Non-pigmented ciliary epithelial cell (primary cell): ENCODE measurements at regions not wholly inside any gene's neighbourhood (a gene's known extent, or its start where the extent isn't known, plus 50 kb on each side); places are given as distances from the start of the nearest gene placed in this dataset.
"Not testable (repeated sequence)": the region's sequence is repeated elsewhere in the genome, so short reads cannot be mapped to it uniquely, and the experiment has no call there.

ENCODE experiments used
- DNase-seq: peaks from one replicate; pipeline ENCODE4 v3.0.0-alpha.2; 2010; ENCODE audit warnings: low read depth

DNA sequence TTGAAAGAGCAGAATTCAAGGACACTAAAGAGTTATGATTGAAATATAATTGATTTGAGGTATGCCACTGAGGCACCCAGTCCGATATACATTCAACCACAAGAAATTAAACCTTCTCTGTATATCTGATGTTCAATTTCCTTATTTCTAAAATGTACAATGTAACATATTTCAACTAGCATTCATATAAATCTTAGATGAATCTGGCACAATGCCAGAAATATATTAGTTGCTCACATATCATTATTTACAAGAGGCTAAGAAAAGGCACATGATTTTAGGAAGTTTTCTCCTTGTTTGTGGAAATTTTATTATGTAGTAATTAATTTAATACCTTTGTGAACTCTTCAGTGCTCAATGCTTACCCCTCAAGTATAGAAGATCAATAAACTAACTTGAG, 532.3 kb downstream of the KCNA4 start:
- DNase-seq = no peak

DNA sequence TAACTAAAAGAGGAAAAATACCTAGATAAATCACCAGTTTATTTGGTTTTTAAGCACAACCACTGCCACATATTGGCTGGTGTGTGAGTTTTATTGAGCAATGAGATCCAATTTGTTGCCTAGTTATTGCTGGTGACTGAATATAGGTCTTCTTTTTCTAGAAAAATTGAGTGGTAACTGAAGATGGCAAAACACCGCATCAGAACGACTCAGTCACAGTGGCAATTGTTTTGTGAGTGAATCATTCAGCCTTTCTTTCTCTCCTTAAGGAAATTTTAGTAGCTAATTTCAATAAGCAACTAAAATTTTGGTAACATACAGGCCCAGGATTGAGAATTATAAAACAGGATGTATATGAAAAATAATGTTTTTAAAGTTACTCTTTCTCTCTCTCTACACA, 533.0 kb downstream of the KCNA4 start:
- DNase-seq = no peak

DNA sequence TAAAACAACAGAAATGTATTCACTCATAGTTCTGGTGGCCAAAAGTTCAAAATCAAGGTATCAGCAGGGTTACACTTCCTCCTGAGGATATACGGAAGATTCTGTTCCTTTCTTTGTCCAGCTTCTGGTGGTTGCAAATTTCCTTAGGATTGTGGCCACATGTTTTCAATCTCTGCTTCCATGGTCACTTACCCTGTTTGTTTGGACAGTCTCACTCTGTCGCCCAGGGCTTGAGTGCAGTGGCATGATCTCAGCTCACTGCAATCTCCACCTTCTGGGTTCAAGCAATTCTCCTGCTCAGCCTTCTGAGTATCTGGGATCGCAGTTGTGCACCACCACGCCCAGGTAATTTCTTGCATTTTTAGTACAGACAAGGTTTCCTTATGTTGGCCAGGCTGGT, 534.3 kb downstream of the KCNA4 start:
- DNase-seq = no peak

DNA sequence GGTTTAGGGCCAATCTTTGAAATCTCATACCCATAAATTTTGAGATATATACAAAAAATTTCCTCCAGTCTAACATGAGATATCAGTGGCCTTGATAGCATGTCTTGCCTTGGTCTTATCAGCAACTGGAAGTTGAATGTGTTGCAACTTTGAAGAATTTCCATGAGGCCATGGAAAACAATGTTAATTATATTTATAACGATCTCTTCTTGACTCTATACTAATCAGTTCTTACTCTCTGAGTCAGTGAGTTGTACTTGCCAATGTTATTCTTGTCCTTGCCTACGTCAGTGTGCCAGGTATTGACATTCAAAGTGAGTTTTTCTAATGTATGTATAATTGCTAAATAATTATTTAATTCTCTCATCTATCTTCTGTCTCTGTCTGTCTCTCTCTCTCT, 535.1 kb downstream of the KCNA4 start:
- DNase-seq = no peak

DNA sequence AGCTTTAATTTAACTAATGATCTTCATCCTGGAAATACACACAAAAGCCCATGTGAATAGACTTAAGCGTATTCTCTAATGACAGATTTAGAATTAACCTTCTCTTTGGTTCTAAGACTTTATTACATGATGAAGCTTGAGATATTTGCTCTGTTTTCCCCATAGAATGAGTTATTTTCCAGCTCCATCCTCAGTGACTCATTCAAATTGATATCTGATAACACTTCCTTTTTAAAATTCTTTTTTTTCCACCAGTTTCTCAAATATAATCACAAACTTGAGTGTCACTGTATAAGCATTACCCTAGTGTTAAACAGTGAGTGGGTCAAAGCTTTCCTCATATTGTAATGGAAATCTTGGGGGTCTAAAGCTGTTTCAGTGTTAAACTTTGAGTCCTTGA, 535.8 kb downstream of the KCNA4 start:
- no peak for DNase-seq

DNA sequence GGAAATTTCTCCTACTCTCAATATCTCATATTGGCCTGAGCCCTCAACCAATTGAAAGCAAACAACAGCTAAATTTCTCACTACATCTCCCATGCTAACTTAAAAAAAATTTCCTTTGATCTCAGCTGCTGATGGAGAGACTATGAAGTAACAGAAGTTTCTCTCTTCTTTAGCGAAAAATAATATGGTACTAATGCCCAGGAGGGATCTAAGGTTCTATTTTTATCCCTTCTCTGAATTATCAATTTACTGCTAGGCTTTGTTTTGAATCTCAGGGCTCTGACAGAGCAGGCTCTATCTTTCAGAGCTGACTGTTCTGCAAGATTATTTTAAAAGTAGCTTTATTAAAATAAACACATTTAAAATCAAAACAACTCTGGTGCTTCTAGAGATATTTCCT, 558.6 kb downstream of the KCNA4 start:
- no peak for DNase-seq

DNA sequence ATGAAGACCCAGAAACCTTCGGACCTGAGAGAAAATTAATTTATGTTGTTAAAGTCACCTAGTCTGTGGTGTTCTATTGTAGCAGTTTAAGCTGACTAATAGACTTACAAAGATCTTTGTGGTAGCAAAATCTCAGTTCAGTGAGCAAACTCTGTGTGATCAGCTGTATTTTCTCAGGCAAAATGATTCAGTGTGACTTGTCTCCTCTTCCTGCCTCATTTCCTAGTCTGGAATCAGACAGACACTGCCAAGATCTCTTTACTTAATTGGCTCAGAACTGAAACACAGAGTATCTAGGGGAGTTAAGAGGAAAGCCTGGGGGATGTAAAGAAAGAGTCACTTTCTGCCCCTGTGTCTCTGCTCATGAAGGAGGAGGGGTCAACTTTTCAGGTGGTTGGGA, 564.7 kb downstream of the KCNA4 start:
- DNase-seq = peak; percentile 65

DNA sequence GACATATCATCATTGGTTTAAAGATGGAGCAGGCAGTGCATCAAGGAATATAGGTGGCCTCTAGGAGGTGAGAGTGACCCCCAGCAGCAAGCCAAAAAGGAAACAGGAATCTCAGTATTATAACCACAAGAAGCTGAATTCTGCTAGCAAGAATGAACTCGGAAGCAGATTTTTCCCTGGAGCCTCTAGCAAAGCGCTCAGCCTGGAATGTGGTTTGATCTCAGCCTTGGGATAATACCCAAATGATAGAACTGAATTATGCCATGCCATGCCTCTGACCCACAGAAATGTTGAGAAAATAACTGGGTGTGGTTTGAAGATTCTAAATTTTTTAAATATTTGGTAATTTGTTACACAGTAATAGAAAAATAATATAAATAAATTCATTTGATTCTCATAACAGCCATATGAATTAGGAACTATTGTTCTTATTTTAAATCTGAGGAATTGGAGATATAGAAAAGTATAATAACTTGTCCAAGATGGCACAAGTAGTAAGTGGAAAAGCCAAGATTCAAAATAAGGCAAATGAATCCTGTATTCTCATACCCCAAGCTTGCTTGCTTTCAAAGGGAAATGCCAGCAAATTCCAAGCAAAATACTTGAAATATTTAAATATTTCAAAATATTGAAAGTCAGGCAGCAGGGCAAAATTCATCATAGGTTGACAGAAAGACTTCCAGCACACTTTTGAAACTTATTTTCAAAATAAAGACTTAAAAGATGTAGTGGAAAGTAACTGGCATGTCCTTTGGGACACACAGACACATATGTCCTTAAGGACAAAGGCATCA, 567.4 kb downstream of the KCNA4 start:
- no peak for DNase-seq

DNA sequence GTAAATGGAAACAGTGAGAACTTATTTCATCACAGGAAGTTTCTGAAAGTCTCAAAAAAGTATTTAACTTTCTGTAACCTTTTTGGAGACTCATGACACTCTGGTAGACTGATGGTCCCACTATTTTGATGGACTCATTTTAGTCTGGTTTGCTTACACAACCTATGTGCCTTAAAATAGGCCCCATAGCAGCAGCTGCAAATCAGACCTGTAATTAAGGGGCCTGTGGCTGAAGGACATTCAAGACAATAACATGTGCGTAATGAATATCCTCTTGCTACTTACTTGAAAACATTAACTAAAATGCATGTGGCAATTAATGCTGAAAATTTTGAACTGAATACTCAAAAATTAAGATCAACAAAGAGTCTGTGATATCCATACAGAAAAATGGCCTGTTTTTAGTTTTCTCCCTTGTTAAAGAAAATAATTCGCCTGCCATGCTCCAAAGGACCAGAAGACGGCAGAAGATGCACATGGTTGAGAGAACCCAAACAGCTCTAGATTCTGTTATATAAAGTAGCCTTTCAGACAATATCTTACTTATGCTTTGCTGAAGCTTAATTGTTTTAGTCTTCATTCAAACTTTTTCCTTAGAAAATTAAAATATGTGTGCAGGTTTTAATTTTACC, 568.5 kb downstream of the KCNA4 start:
- peak; percentile 19 for DNase-seq

DNA sequence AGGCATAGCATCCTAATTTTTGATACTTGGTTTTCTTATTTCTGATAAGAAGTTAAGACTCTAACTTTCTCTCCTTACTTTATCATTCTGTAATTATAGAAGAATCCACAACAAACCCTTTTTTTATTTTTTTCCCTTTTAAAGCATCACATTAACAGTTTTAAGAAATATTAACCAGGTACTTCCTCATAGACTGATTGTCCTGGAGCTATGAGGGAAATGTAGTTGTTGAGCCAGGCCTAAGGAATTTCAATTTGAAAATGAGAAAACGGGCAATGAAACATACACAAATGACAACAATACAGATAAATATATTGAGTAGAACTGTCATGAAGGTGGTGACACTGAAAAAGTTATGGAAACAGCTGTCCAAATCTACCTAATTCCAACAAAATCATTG, 569.0 kb downstream of the KCNA4 start:
- no peak for DNase-seq

DNA sequence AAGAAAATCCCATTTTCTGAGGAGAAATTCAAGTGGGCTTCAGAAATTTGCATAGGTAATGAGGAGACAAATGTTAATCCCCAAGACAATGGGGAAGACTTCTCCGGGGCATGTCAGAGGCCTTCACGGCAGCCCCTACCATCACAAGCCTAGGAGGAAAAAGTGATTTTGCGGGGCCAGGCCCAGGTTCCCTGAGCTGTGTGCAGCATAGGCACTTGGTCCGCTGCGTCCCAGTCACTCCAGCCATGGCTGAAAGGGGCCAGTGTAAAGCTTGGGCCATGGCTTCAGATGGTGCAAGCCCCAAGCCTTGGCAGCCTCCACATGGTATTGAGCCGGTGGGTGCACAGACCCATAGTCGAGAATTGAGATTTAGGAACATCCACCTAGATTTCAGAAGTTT, 570.7 kb downstream of the KCNA4 start:
- no peak for DNase-seq

DNA sequence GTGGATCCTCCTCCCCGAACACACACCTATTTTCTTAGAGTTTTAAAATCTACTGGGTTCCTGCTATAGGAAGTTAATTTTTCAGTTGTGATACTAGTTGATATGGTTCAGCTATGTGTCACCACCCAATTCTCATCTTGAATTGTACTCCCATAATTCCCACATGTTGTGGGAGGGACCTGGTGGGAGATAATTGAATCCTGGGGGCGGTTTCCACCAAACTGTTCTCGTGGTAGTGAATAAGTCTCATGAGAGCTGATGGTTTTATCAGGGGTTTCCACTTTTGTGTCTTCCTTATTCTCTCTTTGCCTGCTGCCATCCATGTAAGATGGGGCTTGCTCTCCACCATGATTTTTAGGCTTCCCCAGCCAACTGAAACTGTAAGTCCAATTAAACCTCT, 571.6 kb downstream of the KCNA4 start:
- not testable (repeated sequence) for DNase-seq

DNA sequence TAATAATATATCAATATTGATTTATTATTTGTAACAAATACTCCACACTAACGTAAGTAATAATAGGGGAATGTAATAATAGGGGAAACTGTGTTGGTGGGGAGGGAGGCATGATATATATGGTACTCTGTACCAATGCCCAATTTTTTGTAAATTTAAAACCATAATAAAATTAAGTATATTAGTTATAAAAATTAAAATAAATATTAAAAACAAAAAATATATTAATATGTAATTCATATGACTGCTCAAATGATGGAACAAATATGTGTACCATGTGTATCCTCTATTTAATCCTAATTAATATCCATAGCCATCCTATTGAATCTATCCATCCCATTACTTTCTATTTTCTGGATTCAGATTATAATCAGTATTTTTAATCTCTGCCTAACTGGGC, 578.0 kb downstream of the KCNA4 start:
- DNase-seq = no peak

DNA sequence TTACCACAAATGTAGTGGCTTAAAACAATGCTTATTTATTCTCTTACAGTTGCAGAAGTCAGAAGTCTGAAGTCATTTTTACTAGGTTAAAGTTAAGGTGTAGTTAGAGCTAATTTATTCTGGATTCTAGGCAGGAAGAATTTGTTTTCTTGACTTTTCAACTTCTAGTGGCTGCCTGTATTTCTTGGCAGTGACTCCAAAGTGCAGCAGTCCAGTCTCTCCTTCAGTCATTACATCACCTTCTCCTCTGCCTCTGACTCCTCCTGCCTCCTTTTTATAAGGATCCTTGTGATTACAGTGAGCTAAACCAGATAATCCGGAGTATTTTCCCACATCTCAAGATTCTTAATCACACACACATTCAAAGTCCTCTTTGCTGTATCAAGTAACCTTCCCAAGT, 581.4 kb downstream of the KCNA4 start:
- DNase-seq = no peak

DNA sequence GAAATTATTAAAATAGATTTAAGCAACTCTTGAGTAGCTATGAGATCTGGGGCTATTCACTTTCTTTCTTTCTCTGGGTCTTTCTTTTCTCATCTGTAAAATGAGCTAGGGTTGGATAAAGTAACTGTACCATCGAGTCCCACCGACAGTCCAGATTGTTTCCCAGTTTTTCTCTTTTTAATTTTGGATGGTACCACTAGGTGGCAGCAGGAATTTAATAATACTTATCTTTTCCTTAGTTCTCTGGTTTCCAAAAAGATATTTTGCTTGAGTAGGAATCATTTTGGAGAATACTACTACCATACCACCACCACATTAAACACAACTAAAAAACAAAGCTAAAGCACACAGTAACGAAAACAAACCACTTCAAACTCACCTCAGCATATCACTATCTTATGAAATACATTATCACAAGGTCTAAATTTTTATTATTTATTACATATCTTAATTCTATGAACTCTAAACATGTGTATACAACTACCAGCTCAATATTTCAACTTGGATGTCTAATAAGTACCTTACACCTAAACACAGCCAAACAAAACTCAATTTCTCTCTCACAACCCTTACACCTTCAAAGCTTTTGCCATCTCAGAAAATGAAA, 584.0 kb downstream of the KCNA4 start:
- DNase-seq = no peak

DNA sequence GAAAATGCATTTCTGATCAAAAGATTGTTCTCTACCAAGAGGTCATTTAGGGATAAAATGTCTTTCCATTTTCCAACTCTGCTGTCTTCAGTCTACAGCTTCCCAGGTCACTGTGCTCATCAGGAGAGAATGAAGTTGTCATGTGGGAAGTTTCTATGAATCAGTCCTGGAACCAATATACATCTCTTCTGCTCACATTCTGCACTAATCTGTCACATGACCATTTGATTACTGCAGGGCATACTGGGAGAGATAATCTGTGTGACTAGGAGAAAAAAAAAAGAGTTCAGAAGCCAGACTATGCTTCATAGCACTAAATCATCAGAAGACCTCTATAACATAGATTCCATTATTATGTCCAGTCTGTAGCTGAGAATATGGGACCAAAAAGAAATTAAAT, 611.5 kb downstream of the KCNA4 start:
- no peak for DNase-seq

DNA sequence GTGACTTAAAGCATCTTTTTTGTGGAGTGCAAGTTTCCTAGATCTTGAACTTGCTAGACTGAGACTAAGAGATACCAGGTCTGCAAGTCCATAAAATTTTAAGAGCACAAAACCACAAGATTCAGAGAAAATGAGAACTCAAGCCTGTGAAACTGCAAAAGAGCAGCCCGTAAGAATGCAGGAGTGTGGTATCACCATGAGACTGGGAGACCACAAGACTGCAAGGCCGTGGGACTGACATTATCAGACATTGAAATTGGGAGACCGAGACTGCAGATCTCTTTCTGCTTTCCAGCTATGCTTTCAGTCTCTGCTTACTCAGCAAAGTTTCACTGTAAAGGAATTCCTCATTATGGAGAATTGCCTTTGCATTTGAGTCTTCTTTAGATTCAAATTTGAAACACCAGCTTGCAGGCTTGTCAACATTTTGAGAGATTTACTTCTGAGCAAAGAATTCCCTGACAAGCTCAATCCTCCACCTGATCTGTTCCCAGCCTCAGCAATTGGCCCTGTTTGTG, 621.2 kb downstream of the KCNA4 start:
- no peak for DNase-seq

DNA sequence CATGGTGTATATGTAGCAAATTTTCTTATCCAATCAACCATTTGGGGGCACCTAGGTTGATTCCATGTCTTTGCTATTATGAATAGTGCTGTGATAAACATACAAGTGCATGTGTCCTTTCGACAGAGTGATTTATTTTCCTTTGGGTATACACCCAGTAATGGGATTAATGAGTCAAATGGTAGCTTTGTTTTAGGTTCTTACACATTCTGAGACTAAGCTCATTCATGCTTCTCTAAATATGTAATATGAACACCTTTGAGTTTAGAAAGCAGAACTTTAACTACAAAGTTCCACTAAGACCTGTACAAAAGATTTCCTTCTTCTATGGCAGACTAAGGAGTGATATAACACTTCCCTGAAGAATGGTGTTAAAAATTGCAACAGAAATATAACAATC, 627.0 kb downstream of the KCNA4 start:
- DNase-seq = no peak

DNA sequence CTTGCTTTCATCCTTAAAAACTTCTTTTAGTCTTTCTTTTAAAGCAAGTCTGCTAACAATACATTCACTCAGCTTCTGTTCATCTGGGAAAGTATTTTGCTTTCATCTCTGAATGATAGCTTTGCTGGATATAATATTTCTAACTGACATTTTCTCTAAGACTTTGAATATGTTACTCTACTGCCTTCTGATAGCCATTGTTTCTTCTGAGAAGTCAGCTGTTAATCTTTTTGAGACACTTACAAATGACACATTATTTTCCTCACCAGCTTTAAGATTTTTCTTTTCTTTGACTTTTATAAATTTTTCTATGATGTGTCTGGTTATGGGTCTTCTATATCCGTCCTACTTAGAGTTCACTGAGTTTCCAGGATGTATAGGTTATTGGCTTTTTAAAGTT, 643.1 kb downstream of the KCNA4 start:
- DNase-seq = no peak

DNA sequence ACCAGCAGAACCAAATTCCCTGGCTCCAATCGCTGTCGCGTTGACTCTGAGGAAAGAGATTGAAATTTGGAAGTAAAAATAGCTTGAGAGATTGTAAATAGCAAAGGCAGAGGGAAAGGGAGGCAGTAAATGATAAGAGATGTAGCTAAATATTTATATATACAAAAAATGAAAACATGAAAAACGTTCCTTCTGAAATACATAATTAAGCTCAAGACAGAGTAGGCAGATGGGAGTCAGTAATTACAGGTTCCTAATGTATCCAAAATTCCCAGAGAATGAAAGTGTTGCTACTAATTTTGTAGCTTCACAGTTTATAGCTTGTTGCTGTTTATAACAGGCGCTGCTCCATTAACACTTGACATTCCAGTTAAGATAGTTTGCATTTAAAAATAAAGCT, 648.7 kb downstream of the KCNA4 start:
- DNase-seq = no peak

DNA sequence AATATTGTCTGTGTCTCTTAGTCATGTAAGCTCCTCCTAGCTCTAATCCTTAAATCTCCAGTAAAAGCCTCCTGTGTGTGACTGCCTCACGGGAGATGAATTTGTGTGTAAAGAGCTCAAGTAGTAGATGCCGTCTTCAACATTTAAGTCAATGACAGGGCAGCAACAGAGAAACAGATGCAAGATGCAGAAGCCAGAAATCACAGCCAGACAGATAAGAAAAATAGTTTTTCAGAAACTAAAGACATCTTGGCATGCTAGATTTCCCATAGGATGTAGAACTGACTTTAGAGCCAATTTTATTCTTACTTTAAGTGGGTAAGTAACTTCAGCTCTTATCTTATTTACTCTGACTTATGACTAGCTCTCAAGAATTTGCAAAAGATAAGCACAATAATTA, 652.8 kb downstream of the KCNA4 start:
- no peak for DNase-seq

DNA sequence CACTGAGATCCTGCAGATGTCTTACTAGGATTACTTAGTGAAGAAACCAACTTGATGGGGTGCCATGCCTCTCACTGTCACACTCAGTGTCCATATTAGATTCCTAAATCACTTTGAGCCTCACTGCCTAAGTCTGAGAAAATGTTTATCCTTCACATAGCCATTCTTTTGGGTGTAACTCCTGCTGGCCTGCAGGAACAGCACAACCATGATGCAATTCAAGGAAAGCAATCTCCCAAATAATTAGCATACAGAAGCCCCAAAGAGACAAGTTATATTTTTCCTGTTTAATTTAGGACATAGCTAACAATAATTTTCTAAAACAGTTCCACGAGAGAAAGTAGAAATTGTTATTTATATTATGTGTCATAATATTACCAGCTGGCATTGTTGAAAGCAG, 655.5 kb downstream of the KCNA4 start:
- no peak for DNase-seq

DNA sequence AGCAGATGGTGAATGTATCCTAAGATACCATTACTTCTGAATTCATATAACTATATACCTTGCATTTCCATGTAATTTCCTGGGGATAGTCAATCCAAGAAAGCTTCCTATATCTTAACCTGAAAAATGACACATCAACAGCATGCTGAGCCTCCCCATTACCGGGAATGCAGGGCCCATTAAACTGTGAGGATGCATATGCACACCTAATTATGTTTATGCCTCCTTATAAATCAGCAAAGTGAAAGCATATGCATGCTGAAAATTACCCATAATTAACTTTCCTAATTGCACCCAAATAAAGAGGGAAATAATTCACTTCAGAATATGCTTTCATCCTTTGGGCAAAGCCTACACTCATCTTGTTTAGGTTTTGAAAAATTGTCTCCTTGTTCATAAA, 663.0 kb downstream of the KCNA4 start:
- no peak for DNase-seq
